K562 (cell line): ENCODE measurements at regions not wholly inside any gene's neighbourhood (a gene's known extent, or its start where the extent isn't known, plus 50 kb on each side); places are given as distances from the start of the nearest gene placed in this dataset.
A peak's percentile ranks its signal among the peaks of the same experiment; 100 is the strongest.
"Not testable (repeated sequence)": the region's sequence is repeated elsewhere in the genome, so short reads cannot be mapped to it uniquely, and the experiment has no call there.

ENCODE experiments used
- ATAC-seq: fragments of 200-7000 bp; cut with Tn5 transposase; 3 replicates; pipeline ENCODE4 v1.9.1; 2020; ENCODE audit warnings: moderate library complexity
- BruUV-seq: library from RNA; stranded (reverse); fragments of 400-500 nt; replicated peaks from 2 replicates; lab custom pipeline; 2021; lab: Mats Ljungman, UMichigan
- CTCF ChIA-PET: fragments of 300-600 bp; formaldehyde crosslinking; extraction: SDS; loops from one replicate; lab custom pipeline; 2021; ENCODE audit warnings: low intra/inter-chr PET ratio; lab: Yijun Ruan, JAX
- POLR2A ChIA-PET: fragments of 300-600, 350-650 bp; sonication (Branson Sonifier 250); formaldehyde crosslinking; extraction: SDS; loops from one replicate; lab custom pipeline; 2021; ENCODE audit warnings: antibody characterized with exemption, inconsistent platforms; lab: Yijun Ruan, JAX
- DNase-seq, 4 experiments: peaks; one replicate each; pipeline versions ENCODE4 v3.0.0 to v3.0.0-alpha.2; 2011 to 2018; ENCODE audit warnings: low spot score in 3 of 4, mixed read lengths in 3 of 4; ENCODE audit errors: extremely low read depth in 1 of 4
- FAIRE-seq: peaks from 2 replicates; lab custom pipeline; 2011; peaks lifted over from hg19 to GRCh38; lab: Jason Lieb, UNC
- H2AFZ ChIP-seq: 2 replicates; pipeline ENCODE4 v1.6.0; 2011; ENCODE audit warnings: low read depth, low read length, control low read depth, inconsistent platforms
- H3K27ac ChIP-seq: fragments of 200-600 bp; 3 replicates; pipeline ENCODE4 v1.8.0; 2011; ENCODE audit warnings: low read depth, mild to moderate bottlenecking, control low read depth, inconsistent platforms, low read length, moderate library complexity, mixed read lengths; ENCODE audit errors: extremely low read depth
- H3K27me3 ChIP-seq, 2 experiments: fragments of 300-600 bp in 1 of 2; 2 replicates in 1 of 2; 3 replicates in 1 of 2; pipeline versions ENCODE4 v1.6.0 to v1.8.0; 2011; ENCODE audit warnings: inconsistent platforms in 2 of 2, low read length in 2 of 2, mild to moderate bottlenecking in 1 of 2, mixed read lengths in 1 of 2, moderate library complexity in 1 of 2; ENCODE audit not compliant: control insufficient read depth in 2 of 2, insufficient read depth in 2 of 2
- H3K36me3 ChIP-seq: fragments of 300-600 bp; 3 replicates; pipeline ENCODE4 v1.8.0; 2011; ENCODE audit warnings: mild to moderate bottlenecking, low read length, inconsistent platforms; ENCODE audit not compliant: control insufficient read depth, insufficient read depth
- H3K4me1 ChIP-seq, 2 experiments: fragments of 200-600 bp in 1 of 2; replicated peaks in 1 of 2; 2 replicates in 1 of 2; 3 replicates in 1 of 2; pipeline versions ENCODE4 v1.5.1 to v1.8.0; 2011; ENCODE audit warnings: inconsistent platforms in 2 of 2, low read length in 2 of 2, mild to moderate bottlenecking in 1 of 2, mixed read lengths in 1 of 2, moderate library complexity in 1 of 2; ENCODE audit not compliant: control insufficient read depth in 2 of 2, insufficient read depth in 2 of 2
- H3K4me2 ChIP-seq: 2 replicates; pipeline ENCODE4 v1.6.1; 2011; ENCODE audit warnings: low read length, control low read depth, inconsistent platforms, mixed read lengths; ENCODE audit not compliant: insufficient read depth
- H3K4me3 ChIP-seq: fragments of 200-600 bp; sonication (generic), shearing (Covaris generic); 2 replicates; pipeline ENCODE4 v1.5.1; 2016; ENCODE audit warnings: control low read depth, inconsistent platforms
- H3K79me2 ChIP-seq: fragments of 200-600 bp; 3 replicates; pipeline ENCODE4 v1.8.0; 2011; ENCODE audit warnings: low read length, inconsistent platforms; ENCODE audit not compliant: control insufficient read depth, insufficient read depth
- H3K9ac ChIP-seq, 2 experiments: 2 replicates each; pipeline versions ENCODE4 v1.6.0 to v1.6.1; 2011; ENCODE audit warnings: low read depth in 2 of 2, low read length in 2 of 2, control low read depth in 1 of 2, inconsistent platforms in 1 of 2, mild to moderate bottlenecking in 1 of 2, mixed read lengths in 1 of 2; ENCODE audit not compliant: insufficient read depth in 1 of 2
- H3K9me1 ChIP-seq: one replicate; pipeline ENCODE4 v1.6.0; 2011; ENCODE audit warnings: inconsistent platforms, mild to moderate bottlenecking, low read length, moderate library complexity; ENCODE audit not compliant: control insufficient read depth, insufficient read depth
- H3K9me3 ChIP-seq: replicated peaks from 2 replicates; pipeline ENCODE4 v1.5.1; 2011; ENCODE audit warnings: low read depth, low read length, inconsistent platforms; ENCODE audit not compliant: control insufficient read depth, insufficient read depth
- H4K20me1 ChIP-seq: replicated peaks from 2 replicates; pipeline ENCODE4 v1.6.1; 2011; ENCODE audit warnings: low read length, inconsistent platforms, mixed read lengths; ENCODE audit not compliant: control insufficient read depth, insufficient read depth
- RAD21 ChIP-seq, 2 experiments: fragments of 250-450 bp in 1 of 2; fragments of 450-650 bp in 1 of 2; sonication (Bioruptor Pico) in 1 of 2; formaldehyde crosslinking in 1 of 2; IDR thresholded peaks in 1 of 2; conservative IDR thresholded peaks in 1 of 2; 2 replicates each; pipeline versions ENCODE4 v1.4.0 to v1.8.0; 2020 to 2022; ENCODE audit warnings: mild to moderate bottlenecking in 2 of 2, moderate library complexity in 1 of 2
- WGBS: fragments of 100-300 bp; shearing (Covaris generic); methylation state at CpG from one replicate; pipeline ENCODE4 v1.1.6; 2016; ENCODE audit warnings: low coverage, mixed read lengths; ENCODE audit not compliant: insufficient coverage; ENCODE audit errors: missing lambda C conversion rate; 5-methylcytosine and 5-hydroxymethylcytosine counted together
- in situ Hi-C: fragments of 300-500 bp; cut with MboI; formaldehyde crosslinking; loops from 4 replicates; pipeline ENCODE4 v1.15.0; 2018; ENCODE audit warnings: inconsistent platforms, mixed read lengths
- intact Hi-C: fragments of 100-400 bp; cut with micrococcal nuclease; formaldehyde crosslinking; loops from 2 replicates; pipeline ENCODE4 v1.14.2; 2022
- TF ChIP-seq, protein P1 (sequence below): sonication (generic); formaldehyde crosslinking; IDR thresholded peaks from 2 replicates; pipeline ENCODE4 v1.5.0; 2020; ENCODE audit warnings: missing genetic modification reagents
- TF ChIP-seq, protein P2 (sequence below), 3 experiments: IDR thresholded peaks in 2 of 3; conservative IDR thresholded peaks in 1 of 3; 2 replicates each; pipeline ENCODE4 v1.5.1; 2011 to 2012; ENCODE audit warnings: low read length in 3 of 3, mild to moderate bottlenecking in 3 of 3, control low read depth in 2 of 3, improper control_type of control experiment in 1 of 3, inconsistent platforms in 1 of 3, low read depth in 1 of 3, mixed read lengths in 1 of 3, moderate library complexity in 1 of 3; ENCODE audit not compliant: insufficient read depth in 2 of 3

DNA sequence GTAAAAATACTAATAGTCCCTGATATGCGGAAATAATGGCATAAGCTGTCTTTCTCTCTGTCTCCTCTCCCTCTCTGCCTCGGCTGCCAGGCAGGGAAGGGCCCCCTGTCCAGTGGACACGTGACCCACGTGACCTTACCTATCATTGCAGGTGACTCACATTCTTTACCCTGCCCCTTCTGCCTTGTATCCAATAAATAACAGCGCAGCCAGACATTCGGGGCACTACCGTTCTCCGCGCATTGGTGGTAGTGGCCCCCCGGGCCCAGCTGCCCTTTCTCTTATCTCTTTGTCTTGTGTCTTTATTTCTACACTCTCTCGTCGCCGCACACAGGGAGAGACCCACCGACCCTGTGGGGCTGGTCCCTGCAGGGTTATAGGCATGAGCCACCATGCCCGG lies 66.6 kb upstream of the MUC20 start:
- TF ChIP-seq, protein P1, sequence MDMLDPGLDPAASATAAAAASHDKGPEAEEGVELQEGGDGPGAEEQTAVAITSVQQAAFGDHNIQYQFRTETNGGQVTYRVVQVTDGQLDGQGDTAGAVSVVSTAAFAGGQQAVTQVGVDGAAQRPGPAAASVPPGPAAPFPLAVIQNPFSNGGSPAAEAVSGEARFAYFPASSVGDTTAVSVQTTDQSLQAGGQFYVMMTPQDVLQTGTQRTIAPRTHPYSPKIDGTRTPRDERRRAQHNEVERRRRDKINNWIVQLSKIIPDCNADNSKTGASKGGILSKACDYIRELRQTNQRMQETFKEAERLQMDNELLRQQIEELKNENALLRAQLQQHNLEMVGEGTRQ, result 0 out of 2 replicates have a peak, but pooled peaks have one; percentile 46
- DNase-seq, H3K79me2 ChIP-seq, FAIRE-seq, H3K4me3 ChIP-seq, H3K4me1 ChIP-seq, H3K9me3 ChIP-seq, H2AFZ ChIP-seq, H3K27ac ChIP-seq, in situ Hi-C loops, H3K9me1 ChIP-seq, POLR2A ChIA-PET, H3K9ac ChIP-seq, ATAC-seq, H3K27me3 ChIP-seq, BruUV-seq, H4K20me1 ChIP-seq, H3K4me2 ChIP-seq, H3K36me3 ChIP-seq: not testable (repeated sequence)
- intact Hi-C loops, result loop anchor here (10.0 kb wide), 1 partner anchor 201 kb away; no protein-coding TSS in a partner anchor
- WGBS, result 53% methylated on average over 11 of the region's 15 CpGs
- CTCF ChIA-PET, result interaction anchor here (0.7 to 0.8 kb wide), 2 partner anchors 196 to 197 kb away, joined by 3 to 5 read pairs; no protein-coding TSS in a partner anchor

DNA sequence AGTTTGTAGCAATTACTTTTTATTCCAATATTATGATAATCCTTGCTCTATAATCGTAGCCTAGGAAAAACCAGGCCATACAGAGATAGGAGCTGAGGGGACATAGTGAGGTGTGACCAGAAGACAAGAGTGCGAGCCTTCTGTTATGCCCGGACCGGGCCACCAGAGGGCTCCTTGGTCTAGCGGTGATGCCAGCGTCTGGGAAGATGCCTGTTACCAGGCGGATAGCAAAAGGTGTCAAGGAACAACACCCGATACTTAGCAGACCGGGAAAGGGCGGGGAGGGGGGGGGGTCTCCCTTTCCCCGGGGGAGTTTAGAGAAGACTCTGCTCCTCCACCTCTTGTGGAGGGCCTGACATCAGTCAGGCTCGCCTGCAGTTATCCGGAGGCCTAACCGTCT lies 67.1 kb upstream of the MUC20 start:
- H3K27ac ChIP-seq, POLR2A ChIA-PET, in situ Hi-C loops, H3K4me2 ChIP-seq, FAIRE-seq, H3K36me3 ChIP-seq, H3K79me2 ChIP-seq, H2AFZ ChIP-seq, H3K4me3 ChIP-seq, H3K4me1 ChIP-seq, H3K9me3 ChIP-seq, BruUV-seq, H3K27me3 ChIP-seq, H4K20me1 ChIP-seq, H3K9ac ChIP-seq, H3K9me1 ChIP-seq: not testable (repeated sequence)
- CTCF ChIA-PET, result interaction anchor here (0.7 to 0.8 kb wide), 2 partner anchors 197 to 198 kb away, joined by 3 to 5 read pairs; no protein-coding TSS in a partner anchor
- intact Hi-C loops, result loop anchor here (10.0 kb wide), 1 partner anchor 201 kb away; no protein-coding TSS in a partner anchor
- WGBS, result 10% methylated on average over 6 of the region's 14 CpGs
- DNase-seq (peak in 1 of 4 experiments; percentile 44), ATAC-seq (0 out of 3 replicates have a peak, but pooled peaks have one; percentile 6)
- TF ChIP-seq, protein P2, sequence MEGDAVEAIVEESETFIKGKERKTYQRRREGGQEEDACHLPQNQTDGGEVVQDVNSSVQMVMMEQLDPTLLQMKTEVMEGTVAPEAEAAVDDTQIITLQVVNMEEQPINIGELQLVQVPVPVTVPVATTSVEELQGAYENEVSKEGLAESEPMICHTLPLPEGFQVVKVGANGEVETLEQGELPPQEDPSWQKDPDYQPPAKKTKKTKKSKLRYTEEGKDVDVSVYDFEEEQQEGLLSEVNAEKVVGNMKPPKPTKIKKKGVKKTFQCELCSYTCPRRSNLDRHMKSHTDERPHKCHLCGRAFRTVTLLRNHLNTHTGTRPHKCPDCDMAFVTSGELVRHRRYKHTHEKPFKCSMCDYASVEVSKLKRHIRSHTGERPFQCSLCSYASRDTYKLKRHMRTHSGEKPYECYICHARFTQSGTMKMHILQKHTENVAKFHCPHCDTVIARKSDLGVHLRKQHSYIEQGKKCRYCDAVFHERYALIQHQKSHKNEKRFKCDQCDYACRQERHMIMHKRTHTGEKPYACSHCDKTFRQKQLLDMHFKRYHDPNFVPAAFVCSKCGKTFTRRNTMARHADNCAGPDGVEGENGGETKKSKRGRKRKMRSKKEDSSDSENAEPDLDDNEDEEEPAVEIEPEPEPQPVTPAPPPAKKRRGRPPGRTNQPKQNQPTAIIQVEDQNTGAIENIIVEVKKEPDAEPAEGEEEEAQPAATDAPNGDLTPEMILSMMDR (IDR thresholded peaks at IDR 0.05 in 2 of 3, conservative IDR thresholded peaks at IDR 0.05 in 1 of 3; ENCODE audit: insufficient read depth in 2 of 3, low read depth in 1 of 3, low read length in 3 of 3), result 0 out of 6 replicates have a peak, but pooled peaks of 1 of the 3 experiments have one; percentile 6
- peak; percentile 49 to 75 for TF ChIP-seq RAD21 (CRISPR knock-in tag; conservative IDR thresholded peaks at IDR 0.05 in 1 of 2, IDR thresholded peaks at IDR 0.05 in 1 of 2)
